Ovary (tissue), 3 donors: ENCODE measurements at regions not wholly inside any gene's neighbourhood (a gene's known extent, or its start where the extent isn't known, plus 50 kb on each side); places are given as distances from the start of the nearest gene placed in this dataset.

Experiments used
- CTCF ChIP-seq, 3 donors: fragments of 450-650 bp in 2 of 3; fragments of 200-600 bp in 1 of 3; IDR thresholded peaks; one replicate each; pipeline versions ENCODE4 v1.5.1 to v1.8.0; 2016 to 2022; ENCODE audit warnings: antibody characterized with exemption in 3 of 3, mild to moderate bottlenecking in 1 of 3
- EP300 ChIP-seq: sonication (generic); formaldehyde crosslinking; IDR thresholded peaks from one replicate; pipeline ENCODE4 v1.6.1; 2017; ENCODE audit warnings: antibody characterized with exemption
- POLR2A ChIP-seq: fragments of 450-650 bp; IDR thresholded peaks from one replicate; pipeline ENCODE4 v1.6.1; 2017; ENCODE audit warnings: antibody characterized with exemption, mild to moderate bottlenecking, moderate library complexity
- donor health status: DM: no; HTN: no; CAD: no.

- TF ChIP-seq POLR2A, result no peak
- no peak for TF ChIP-seq EP300
- no peak for TF ChIP-seq CTCF (IDR thresholded peaks at IDR 0.05)
Measured at GRCh38 chr3:64342940-64343688, 117.8 kb upstream of the PRICKLE2 start.
